ENCODE measurements at regions not wholly inside any gene's neighbourhood (a gene's known extent, or its start where the extent isn't known, plus 50 kb on each side); places are given as distances from the start of the nearest gene placed in this dataset.

DNA sequence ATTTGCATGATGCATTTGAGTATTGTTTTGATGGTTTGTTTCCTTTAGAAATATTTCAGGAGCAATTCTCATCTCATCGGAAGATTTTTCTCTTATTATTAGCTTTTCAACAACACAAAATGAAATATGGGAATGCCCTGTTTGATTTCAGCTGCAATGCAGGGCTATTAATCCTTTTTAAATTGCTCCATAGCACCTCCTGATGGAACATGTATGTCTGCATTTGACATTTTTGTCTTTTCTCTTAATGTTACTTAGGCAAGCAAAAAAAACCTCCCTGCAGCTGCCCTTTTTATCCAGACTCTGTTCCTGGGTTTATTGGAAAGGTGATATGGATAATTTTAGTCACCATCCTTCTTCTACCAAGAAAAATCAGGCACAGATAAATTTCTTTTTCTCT, 895.8 kb downstream of the RPS29 start:
- Histone ChIP-seq H3K4me3 (no peak overlapping the region), H3K27ac (no peak overlapping the region), H3K27me3 (no peaks in the 10 kb centered on the region), H3K36me3 (no peaks in the 10 kb centered on the region), H3K4me1 (no peaks in the 10 kb centered on the region), H3K9me3 (no peaks in the 10 kb centered on the region)
- in situ Hi-C loops (cut with MboI; ENCODE audit: low sequenced_read_pairs in 4 of 4) (no loop called here), intact Hi-C loops (cut with DNase I; ENCODE audit: low total_unique reads) (no loop called here)
- no peak for TF ChIP-seq POLR2A (IDR thresholded peaks at IDR 0.05)
- TF ChIP-seq, protein P1, sequence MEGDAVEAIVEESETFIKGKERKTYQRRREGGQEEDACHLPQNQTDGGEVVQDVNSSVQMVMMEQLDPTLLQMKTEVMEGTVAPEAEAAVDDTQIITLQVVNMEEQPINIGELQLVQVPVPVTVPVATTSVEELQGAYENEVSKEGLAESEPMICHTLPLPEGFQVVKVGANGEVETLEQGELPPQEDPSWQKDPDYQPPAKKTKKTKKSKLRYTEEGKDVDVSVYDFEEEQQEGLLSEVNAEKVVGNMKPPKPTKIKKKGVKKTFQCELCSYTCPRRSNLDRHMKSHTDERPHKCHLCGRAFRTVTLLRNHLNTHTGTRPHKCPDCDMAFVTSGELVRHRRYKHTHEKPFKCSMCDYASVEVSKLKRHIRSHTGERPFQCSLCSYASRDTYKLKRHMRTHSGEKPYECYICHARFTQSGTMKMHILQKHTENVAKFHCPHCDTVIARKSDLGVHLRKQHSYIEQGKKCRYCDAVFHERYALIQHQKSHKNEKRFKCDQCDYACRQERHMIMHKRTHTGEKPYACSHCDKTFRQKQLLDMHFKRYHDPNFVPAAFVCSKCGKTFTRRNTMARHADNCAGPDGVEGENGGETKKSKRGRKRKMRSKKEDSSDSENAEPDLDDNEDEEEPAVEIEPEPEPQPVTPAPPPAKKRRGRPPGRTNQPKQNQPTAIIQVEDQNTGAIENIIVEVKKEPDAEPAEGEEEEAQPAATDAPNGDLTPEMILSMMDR (IDR thresholded peaks at IDR 0.05 in 4 of 5, conservative IDR thresholded peaks at IDR 0.05 in 1 of 5): no peak
- ATAC-seq (no peak), DNase-seq (no peak)

DNA sequence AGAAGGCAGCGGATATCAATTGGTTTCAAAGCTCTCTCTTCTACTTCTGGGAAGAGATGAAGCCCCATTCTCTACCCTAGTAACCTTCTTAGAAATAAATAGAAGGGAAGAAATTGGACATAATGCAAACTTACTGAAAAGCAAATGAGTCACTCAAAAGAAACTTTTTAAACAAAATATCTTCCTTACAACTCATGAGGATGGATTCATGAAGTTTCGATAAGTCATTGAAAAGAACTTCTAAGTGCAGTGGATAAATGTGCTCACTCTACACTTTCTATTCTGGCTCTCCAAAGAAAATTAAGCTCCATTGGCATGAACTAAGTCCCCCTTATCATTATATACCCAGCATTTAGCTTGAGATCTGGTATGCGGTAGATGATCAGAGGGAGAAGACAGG, 899.5 kb downstream of the RPS29 start:
- intact Hi-C loops (cut with DNase I; ENCODE audit: low total_unique reads): no loop called here
- Histone ChIP-seq H3K27ac (no peak overlapping the region), H3K4me3 (no peak overlapping the region), H3K9me3 (no peaks in the 10 kb centered on the region), H3K36me3 (no peaks in the 10 kb centered on the region), H3K27me3 (no peaks in the 10 kb centered on the region), H3K4me1 (no peaks in the 10 kb centered on the region)
- in situ Hi-C loops (cut with MboI; ENCODE audit: low sequenced_read_pairs in 4 of 4): no loop called here
- TF ChIP-seq, protein P1 (IDR thresholded peaks at IDR 0.05 in 4 of 5, conservative IDR thresholded peaks at IDR 0.05 in 1 of 5): no peak
- TF ChIP-seq POLR2A (IDR thresholded peaks at IDR 0.05): no peak
- ATAC-seq: no peak
- DNase-seq: no peak

DNA sequence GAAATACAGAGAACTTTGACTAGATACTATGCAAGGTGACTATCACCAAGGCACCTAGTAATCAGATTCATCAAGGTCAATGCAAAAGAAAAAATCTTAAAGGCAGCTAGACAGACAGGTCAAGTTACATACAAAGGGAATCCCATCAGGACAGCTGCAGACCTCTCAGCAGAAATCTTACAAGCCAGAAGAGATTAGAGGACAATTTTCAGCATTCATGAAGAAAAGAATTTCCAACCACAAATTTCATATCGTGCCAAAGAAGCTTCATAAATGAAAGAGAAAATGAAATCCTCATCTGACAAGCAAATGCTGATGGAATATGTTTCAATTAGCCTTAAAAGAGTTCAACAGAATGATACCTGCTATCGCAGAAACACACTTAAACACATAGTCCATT, 913.7 kb downstream of the RPS29 start:
- Histone ChIP-seq H3K27me3 (no peaks in the 10 kb centered on the region), H3K4me3 (no peak overlapping the region), H3K9me3 (no peaks in the 10 kb centered on the region), H3K36me3 (no peaks in the 10 kb centered on the region), H3K4me1 (no peaks in the 10 kb centered on the region), H3K27ac (no peak overlapping the region)
- intact Hi-C loops (cut with DNase I; ENCODE audit: low total_unique reads): no loop called here
- TF ChIP-seq, protein P1 (IDR thresholded peaks at IDR 0.05 in 4 of 5, conservative IDR thresholded peaks at IDR 0.05 in 1 of 5): no peak
- TF ChIP-seq POLR2A (IDR thresholded peaks at IDR 0.05): no peak
- in situ Hi-C loops (cut with MboI; ENCODE audit: low sequenced_read_pairs in 4 of 4): no loop called here
- ATAC-seq (no peak), DNase-seq (no peak)

DNA sequence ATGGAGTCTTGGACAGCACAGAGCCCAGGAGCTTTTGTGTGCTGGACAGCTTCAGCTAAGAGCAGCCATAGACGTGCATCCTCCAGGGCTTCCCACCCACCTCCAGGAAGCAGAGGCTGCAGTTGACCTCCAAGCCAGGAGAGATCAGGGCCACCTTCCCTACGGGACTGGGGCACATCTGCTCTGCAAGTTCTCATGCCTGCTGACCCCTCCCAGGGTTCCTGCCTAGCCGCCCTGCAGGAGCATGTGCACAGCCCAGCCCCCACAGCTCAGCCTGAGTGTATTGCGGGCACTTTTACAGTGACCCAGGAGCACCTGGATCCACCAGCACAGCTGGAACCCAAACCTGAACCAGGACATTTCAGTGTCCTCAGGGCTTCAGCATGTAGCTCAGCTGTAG, 915.2 kb downstream of the RPS29 start:
- no peak for DNase-seq
- no peaks in the 10 kb centered on the region for H3K27me3 ChIP-seq
- H3K27ac ChIP-seq: no peak overlapping the region
- no peak overlapping the region for H3K4me3 ChIP-seq
- no peak for ATAC-seq
- intact Hi-C loops (cut with DNase I; ENCODE audit: low total_unique reads) (no loop called here), in situ Hi-C loops (cut with MboI; ENCODE audit: low sequenced_read_pairs in 4 of 4) (no loop called here)
- no peaks in the 10 kb centered on the region for H3K9me3 ChIP-seq
- H3K36me3 ChIP-seq: no peaks in the 10 kb centered on the region
- TF ChIP-seq POLR2A (IDR thresholded peaks at IDR 0.05): no peak
- TF ChIP-seq, protein P1 (IDR thresholded peaks at IDR 0.05 in 4 of 5, conservative IDR thresholded peaks at IDR 0.05 in 1 of 5): no peak
- H3K4me1 ChIP-seq: no peaks in the 10 kb centered on the region

DNA sequence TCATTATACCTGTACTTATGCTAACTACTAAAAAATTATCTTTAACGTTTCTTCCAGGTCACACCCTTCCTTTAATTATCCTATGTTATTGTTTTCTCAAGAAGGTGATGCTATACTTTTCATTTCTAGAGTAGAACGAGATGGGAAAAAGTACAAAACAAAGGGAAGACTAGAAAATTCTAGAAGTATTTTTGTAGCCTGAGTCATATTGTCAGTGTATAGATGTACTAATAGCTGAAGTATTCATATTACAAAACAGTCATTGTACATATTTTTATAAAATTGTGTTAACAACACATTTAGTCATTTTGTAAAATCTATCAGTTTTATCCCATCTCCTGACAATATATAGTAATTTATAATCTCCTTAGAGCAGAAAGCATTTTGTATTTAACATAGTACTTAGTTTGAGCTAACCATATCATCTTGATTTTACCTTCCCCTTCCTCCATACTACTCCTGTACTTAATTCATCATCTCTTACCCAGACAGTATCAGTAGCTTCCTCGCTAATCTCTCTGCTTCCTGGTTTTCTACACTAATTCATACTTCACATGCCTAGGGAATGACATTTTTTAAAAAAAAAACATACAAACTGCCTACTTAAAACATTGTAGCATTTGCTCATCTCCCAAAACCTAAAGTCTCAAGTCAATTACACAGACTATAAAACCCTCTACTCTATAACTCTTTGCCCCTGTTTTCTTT, 920.9 kb downstream of the RPS29 start:
- intact Hi-C loops (cut with DNase I; ENCODE audit: low total_unique reads) (no loop called here), in situ Hi-C loops (cut with MboI; ENCODE audit: low sequenced_read_pairs in 4 of 4) (no loop called here)
- Histone ChIP-seq H3K9me3 (no peaks in the 10 kb centered on the region), H3K27me3 (no peaks in the 10 kb centered on the region), H3K4me3 (no peak overlapping the region), H3K4me1 (no peaks in the 10 kb centered on the region), H3K36me3 (no peaks in the 10 kb centered on the region), H3K27ac (no peak overlapping the region)
- ATAC-seq: no peak
- TF ChIP-seq, protein P1 (IDR thresholded peaks at IDR 0.05 in 4 of 5, conservative IDR thresholded peaks at IDR 0.05 in 1 of 5): no peak
- no peak for DNase-seq

Measured in gastrocnemius medialis (tissue), 4 donors.